Fibroblast of skin of abdomen (primary cell): ENCODE measurements at regions not wholly inside any gene's neighbourhood (a gene's known extent, or its start where the extent isn't known, plus 50 kb on each side); places are given as distances from the start of the nearest gene placed in this dataset.
"Not testable (repeated sequence)": the region's sequence is repeated elsewhere in the genome, so short reads cannot be mapped to it uniquely, and the experiment has no call there.

ENCODE experiments used
- DNase-seq: peaks from one replicate; pipeline ENCODE4 v3.0.0-alpha.2; 2013

GRCh38 chr14:98909251-98909944, 362.6 kb downstream of the BCL11B start:
- peak; percentile 84 for DNase-seq

- DNase-seq = no peak
Measured at GRCh38 chr14:98910061-98910460, 361.9 kb downstream of the BCL11B start.

- DNase-seq = no peak
Measured at GRCh38 chr14:98912655-98913054, 359.3 kb downstream of the BCL11B start.

- no peak for DNase-seq
Measured at GRCh38 chr14:98913967-98914650, 357.9 kb downstream of the BCL11B start.

- DNase-seq = no peak
Measured at GRCh38 chr14:98914942-98915341, 357.1 kb downstream of the BCL11B start.

GRCh38 chr14:98915625-98916024, 356.4 kb downstream of the BCL11B start:
- DNase-seq = no peak

- no peak for DNase-seq
Measured at GRCh38 chr14:98916036-98916435, 356.0 kb downstream of the BCL11B start.

GRCh38 chr14:98916476-98916875, 355.5 kb downstream of the BCL11B start:
- DNase-seq = no peak

- no peak for DNase-seq
Measured at GRCh38 chr14:98919434-98919833, 352.6 kb downstream of the BCL11B start.

GRCh38 chr14:98921306-98921705, 350.7 kb downstream of the BCL11B start:
- not testable (repeated sequence) for DNase-seq

- DNase-seq = no peak
Measured at GRCh38 chr14:98923596-98923995, 348.4 kb downstream of the BCL11B start.

- no peak for DNase-seq
Measured at GRCh38 chr14:98924046-98924445, 348.0 kb downstream of the BCL11B start.

GRCh38 chr14:98925354-98926040, 346.5 kb downstream of the BCL11B start:
- DNase-seq = no peak

GRCh38 chr14:98926146-98926545, 345.9 kb downstream of the BCL11B start:
- no peak for DNase-seq

GRCh38 chr14:98926801-98927200, 345.2 kb downstream of the BCL11B start:
- no peak for DNase-seq

GRCh38 chr14:98927986-98928385, 344.0 kb downstream of the BCL11B start:
- DNase-seq = no peak

- DNase-seq = no peak
Measured at GRCh38 chr14:98928418-98928817, 343.6 kb downstream of the BCL11B start.

GRCh38 chr14:98931126-98931525, 340.9 kb downstream of the BCL11B start:
- DNase-seq = no peak

- no peak for DNase-seq
Measured at GRCh38 chr14:98931911-98932310, 340.1 kb downstream of the BCL11B start.

- DNase-seq = no peak
Measured at GRCh38 chr14:98932431-98933325, 339.3 kb downstream of the BCL11B start.

GRCh38 chr14:98934569-98934968, 337.4 kb downstream of the BCL11B start:
- not testable (repeated sequence) for DNase-seq

- no peak for DNase-seq
Measured at GRCh38 chr14:98935921-98936320, 336.1 kb downstream of the BCL11B start.

GRCh38 chr14:98937021-98937420, 335.0 kb downstream of the BCL11B start:
- no peak for DNase-seq
